Uterus (tissue), 3 donors: ENCODE measurements at regions not wholly inside any gene's neighbourhood (a gene's known extent, or its start where the extent isn't known, plus 50 kb on each side); places are given as distances from the start of the nearest gene placed in this dataset.

ENCODE experiments used
- DNase-seq, 2 donors: peaks; one replicate each; pipeline ENCODE4 v3.0.0-alpha.2; 2019 to 2020
- H3K27ac ChIP-seq, 2 donors: fragments of 200-600 bp; sonication (generic); 1 replicate in 1 of 2; 2 replicates in 1 of 2; pipeline ENCODE4 v1.5.1; 2016 to 2018
- H3K27me3 ChIP-seq, 2 donors: fragments of 200-600 bp; sonication (generic); one replicate each; pipeline ENCODE4 v1.5.1; 2018 to 2019; ENCODE audit warnings: control low read depth in 1 of 2
- H3K36me3 ChIP-seq, 2 donors: fragments of 200-600 bp; sonication (generic); one replicate each; pipeline ENCODE4 v1.5.1; 2019; ENCODE audit warnings: control low read depth in 1 of 2
- H3K4me1 ChIP-seq, 2 donors: fragments of 200-600 bp; sonication (generic); one replicate each; pipeline ENCODE4 v1.5.1; 2018 to 2019; ENCODE audit warnings: control low read depth in 1 of 2
- H3K4me3 ChIP-seq, 2 donors: fragments of 200-600 bp; sonication (generic); 1 replicate in 1 of 2; 2 replicates in 1 of 2; pipeline ENCODE4 v1.5.1; 2018 to 2019; ENCODE audit warnings: mild to moderate bottlenecking in 1 of 2
- H3K9me3 ChIP-seq, 2 donors: fragments of 200-600 bp; sonication (generic); one replicate each; pipeline ENCODE4 v1.5.1; 2019; ENCODE audit warnings: control low read depth in 1 of 2
- CTCF ChIP-seq, 4 experiments: fragments of 200-600 bp in 2 of 4; fragments of 450-650 bp in 2 of 4; sonication (generic) in 2 of 4; IDR thresholded peaks; one replicate each; pipeline ENCODE4 v1.5.1; 2016 to 2019; ENCODE audit warnings: antibody characterized with exemption in 4 of 4, mild to moderate bottlenecking in 2 of 4, moderate library complexity in 1 of 4
- POLR2A ChIP-seq, 2 donors: fragments of 450-650 bp; IDR thresholded peaks; one replicate each; pipeline ENCODE4 v1.6.1; 2016; ENCODE audit warnings: antibody characterized with exemption in 2 of 2, mild to moderate bottlenecking in 1 of 2, moderate library complexity in 1 of 2
- intact Hi-C: fragments of 100-400 bp; cut with DNase I; formaldehyde crosslinking; loops from one replicate; pipeline ENCODE4 v1.15.1; 2023; ENCODE audit warnings: low total_unique reads
- donor health status: DM: yes; HTN: yes; CAD: no.

GRCh38 chr5:68522863-68523262, 307.3 kb downstream of the PIK3R1 start:
- Histone ChIP-seq H3K4me3 (no peak overlapping the region), H3K9me3 (no peaks in the 10 kb centered on the region), H3K27me3 (no peaks in the 10 kb centered on the region), H3K36me3 (no peaks in the 10 kb centered on the region), H3K4me1 (no peaks in the 10 kb centered on the region), H3K27ac (peak overlapping the region; percentile 78 to 92)
- intact Hi-C loops, result no loop called here
- DNase-seq, result peak in 1 of 2 donors; percentile 56
- TF ChIP-seq CTCF (IDR thresholded peaks at IDR 0.05) (peak in 3 of 4 experiments; percentile 21 to 38 (median 29)), POLR2A (IDR thresholded peaks at IDR 0.05) (no peak)

GRCh38 chr5:68528821-68529273, 313.3 kb downstream of the PIK3R1 start:
- TF ChIP-seq POLR2A (IDR thresholded peaks at IDR 0.05) (no peak), CTCF (IDR thresholded peaks at IDR 0.05) (no peak)
- intact Hi-C loops, result no loop called here
- H3K4me1 ChIP-seq, result peaks cover 0 to 3% of the 10 kb centered on the region in 2 donors
- no peak for DNase-seq
- H3K4me3 ChIP-seq, result no peak overlapping the region
- no peaks in the 10 kb centered on the region for H3K9me3 ChIP-seq
- peak overlapping the region; percentile 7 to 39 for H3K27ac ChIP-seq
- H3K36me3 ChIP-seq, result no peaks in the 10 kb centered on the region
- no peaks in the 10 kb centered on the region for H3K27me3 ChIP-seq

- H3K27me3 ChIP-seq, result no peaks in the 10 kb centered on the region
- no peaks in the 10 kb centered on the region for H3K9me3 ChIP-seq
- peak overlapping the region; percentile 7 to 39 for H3K27ac ChIP-seq
- peaks cover 0 to 4% of the 10 kb centered on the region in 2 donors for H3K4me1 ChIP-seq
- H3K36me3 ChIP-seq, result no peaks in the 10 kb centered on the region
- no peak for DNase-seq
- intact Hi-C loops, result no loop called here
- no peak overlapping the region for H3K4me3 ChIP-seq
- no peak for TF ChIP-seq CTCF (IDR thresholded peaks at IDR 0.05)
- no peak for TF ChIP-seq POLR2A (IDR thresholded peaks at IDR 0.05)
Observed at GRCh38 chr5:68529581-68529980, 314.0 kb downstream of the PIK3R1 start.

GRCh38 chr5:68531970-68532369, 316.4 kb downstream of the PIK3R1 start:
- H3K4me1 ChIP-seq, result peaks cover 0 to 4% of the 10 kb centered on the region in 2 donors
- intact Hi-C loops, result no loop called here
- no peaks in the 10 kb centered on the region for H3K36me3 ChIP-seq
- H3K9me3 ChIP-seq, result no peaks in the 10 kb centered on the region
- H3K4me3 ChIP-seq, result no peak overlapping the region
- no peaks in the 10 kb centered on the region for H3K27me3 ChIP-seq
- H3K27ac ChIP-seq, result peak overlapping the region; percentile 80 to 89
- DNase-seq, result no peak
- TF ChIP-seq POLR2A (IDR thresholded peaks at IDR 0.05), result no peak
- TF ChIP-seq CTCF (IDR thresholded peaks at IDR 0.05), result no peak

GRCh38 chr5:68533051-68533450, 317.5 kb downstream of the PIK3R1 start:
- no peak for TF ChIP-seq POLR2A (IDR thresholded peaks at IDR 0.05)
- no peak for TF ChIP-seq CTCF (IDR thresholded peaks at IDR 0.05)
- intact Hi-C loops, result no loop called here
- Histone ChIP-seq H3K36me3 (no peaks in the 10 kb centered on the region), H3K4me3 (no peak overlapping the region), H3K27ac (peak overlapping the region; percentile 80 to 89), H3K9me3 (no peaks in the 10 kb centered on the region), H3K27me3 (no peaks in the 10 kb centered on the region), H3K4me1 (peaks cover under 1 to 4% of the 10 kb centered on the region in 2 donors)
- no peak for DNase-seq
